Choroid plexus epithelial cell (primary cell): ENCODE measurements at regions not wholly inside any gene's neighbourhood (a gene's known extent, or its start where the extent isn't known, plus 50 kb on each side); places are given as distances from the start of the nearest gene placed in this dataset.
A peak's percentile ranks its signal among the peaks of the same experiment; 100 is the strongest.
"Not testable (repeated sequence)": the region's sequence is repeated elsewhere in the genome, so short reads cannot be mapped to it uniquely, and the experiment has no call there.

ENCODE experiments used
- DNase-seq: peaks from one replicate; pipeline ENCODE4 v3.0.0-alpha.2; 2010; ENCODE audit warnings: low read depth
- H3K4me3 ChIP-seq: 2 replicates; pipeline ENCODE4 v1.5.1; 2011; ENCODE audit warnings: low read depth, mild to moderate bottlenecking, control low read depth, low read length, moderate library complexity
- TF ChIP-seq, protein P1 (sequence below): conservative IDR thresholded peaks from 2 replicates; pipeline ENCODE4 v1.5.1; 2011; ENCODE audit warnings: low read depth, mild to moderate bottlenecking, control low read depth, inconsistent platforms, low read length, moderate library complexity

DNA sequence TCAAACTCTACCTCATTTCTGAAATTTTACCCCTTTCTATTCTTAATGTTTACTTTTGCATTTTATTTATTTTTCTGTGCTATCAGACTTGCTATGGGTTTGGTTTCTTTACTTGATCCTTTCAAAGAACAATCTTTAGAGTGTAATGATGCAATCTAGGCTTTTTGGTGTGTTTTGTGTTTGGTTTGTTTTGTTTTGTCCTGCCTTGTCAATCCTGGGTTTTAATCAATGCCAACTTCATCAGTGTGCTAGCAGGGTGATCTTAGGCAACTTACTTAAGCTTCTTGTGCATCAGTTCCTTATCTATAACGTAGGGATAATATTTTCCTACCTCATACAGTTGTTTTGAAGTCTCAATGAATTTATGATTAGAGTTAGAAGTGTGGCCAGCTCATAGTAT is 350.4 kb downstream of the NR4A2 start:
- TF ChIP-seq, protein P1, sequence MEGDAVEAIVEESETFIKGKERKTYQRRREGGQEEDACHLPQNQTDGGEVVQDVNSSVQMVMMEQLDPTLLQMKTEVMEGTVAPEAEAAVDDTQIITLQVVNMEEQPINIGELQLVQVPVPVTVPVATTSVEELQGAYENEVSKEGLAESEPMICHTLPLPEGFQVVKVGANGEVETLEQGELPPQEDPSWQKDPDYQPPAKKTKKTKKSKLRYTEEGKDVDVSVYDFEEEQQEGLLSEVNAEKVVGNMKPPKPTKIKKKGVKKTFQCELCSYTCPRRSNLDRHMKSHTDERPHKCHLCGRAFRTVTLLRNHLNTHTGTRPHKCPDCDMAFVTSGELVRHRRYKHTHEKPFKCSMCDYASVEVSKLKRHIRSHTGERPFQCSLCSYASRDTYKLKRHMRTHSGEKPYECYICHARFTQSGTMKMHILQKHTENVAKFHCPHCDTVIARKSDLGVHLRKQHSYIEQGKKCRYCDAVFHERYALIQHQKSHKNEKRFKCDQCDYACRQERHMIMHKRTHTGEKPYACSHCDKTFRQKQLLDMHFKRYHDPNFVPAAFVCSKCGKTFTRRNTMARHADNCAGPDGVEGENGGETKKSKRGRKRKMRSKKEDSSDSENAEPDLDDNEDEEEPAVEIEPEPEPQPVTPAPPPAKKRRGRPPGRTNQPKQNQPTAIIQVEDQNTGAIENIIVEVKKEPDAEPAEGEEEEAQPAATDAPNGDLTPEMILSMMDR, result no peak
- DNase-seq, result no peak
- no peak overlapping the region for H3K4me3 ChIP-seq

DNA sequence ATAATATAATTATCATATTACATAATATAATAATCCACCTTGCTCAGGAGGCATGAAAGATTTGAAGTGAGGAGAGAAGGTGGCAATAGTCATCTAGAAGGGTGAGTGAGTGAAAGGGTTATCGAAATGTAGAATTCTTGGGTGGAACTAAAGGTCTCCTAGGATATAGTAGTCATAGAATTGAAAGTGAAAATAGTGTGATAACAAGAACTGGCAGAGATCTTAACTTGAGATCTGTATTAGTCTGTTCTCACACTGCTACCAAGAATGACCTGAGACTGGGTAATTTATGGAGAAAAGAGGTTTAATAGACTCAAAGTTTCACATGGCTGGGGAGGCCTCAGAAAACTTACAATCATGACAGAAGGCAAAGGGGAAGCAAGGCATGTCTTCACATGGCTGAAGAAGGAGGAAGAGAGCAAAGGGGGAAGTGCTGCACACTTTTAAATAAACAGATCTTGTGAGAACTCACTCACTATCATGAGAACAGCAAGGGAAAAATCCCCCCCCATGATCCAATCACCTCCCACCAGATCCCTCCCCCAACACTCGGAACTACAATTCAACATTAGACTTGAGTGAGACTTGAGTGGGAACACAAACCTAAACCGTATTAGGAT is 351.5 kb downstream of the NR4A2 start:
- DNase-seq, result no peak
- TF ChIP-seq, protein P1, result no peak
- no peak overlapping the region for H3K4me3 ChIP-seq

DNA sequence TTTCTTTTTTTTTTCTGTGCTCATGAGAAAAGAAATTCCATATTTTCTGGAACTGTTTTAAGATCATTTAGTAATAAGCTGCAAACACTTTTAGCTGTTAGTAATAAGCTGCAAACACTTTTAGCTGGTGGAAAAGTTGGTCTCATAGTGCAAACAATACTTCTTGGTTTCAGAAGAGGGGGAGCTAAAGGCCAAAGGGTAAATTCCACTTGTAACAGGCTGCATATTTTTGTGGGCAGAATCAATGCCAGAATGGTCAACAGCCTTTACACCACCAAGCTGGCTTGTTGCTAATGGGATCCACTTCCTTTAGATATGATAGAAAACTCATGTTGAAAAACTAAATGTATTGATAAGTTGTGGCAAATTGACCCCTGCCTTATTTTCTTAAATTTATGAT is 356.8 kb downstream of the NR4A2 start:
- TF ChIP-seq, protein P1, result no peak
- DNase-seq, result peak; percentile 4
- H3K4me3 ChIP-seq, result no peak overlapping the region

DNA sequence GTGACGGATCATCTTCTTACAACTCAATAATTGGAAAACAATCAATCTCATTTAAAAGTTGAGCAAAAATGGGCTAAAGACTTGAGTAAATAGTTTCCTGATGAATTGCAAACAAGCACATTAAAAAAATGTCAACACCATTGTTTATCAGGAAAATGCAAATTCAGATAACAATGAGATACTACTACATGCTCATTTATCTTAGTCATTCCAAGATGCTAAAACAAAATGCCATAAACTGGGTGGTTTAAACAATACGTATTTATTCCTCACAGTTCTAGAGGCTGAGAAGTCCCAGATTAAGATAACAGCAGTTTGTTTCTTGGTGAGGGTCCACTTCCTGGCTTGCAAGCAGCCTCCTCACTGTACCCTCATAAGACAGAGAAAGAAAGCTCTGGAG is 359.6 kb downstream of the NR4A2 start:
- TF ChIP-seq, protein P1, result no peak
- no peak for DNase-seq
- no peak overlapping the region for H3K4me3 ChIP-seq

DNA sequence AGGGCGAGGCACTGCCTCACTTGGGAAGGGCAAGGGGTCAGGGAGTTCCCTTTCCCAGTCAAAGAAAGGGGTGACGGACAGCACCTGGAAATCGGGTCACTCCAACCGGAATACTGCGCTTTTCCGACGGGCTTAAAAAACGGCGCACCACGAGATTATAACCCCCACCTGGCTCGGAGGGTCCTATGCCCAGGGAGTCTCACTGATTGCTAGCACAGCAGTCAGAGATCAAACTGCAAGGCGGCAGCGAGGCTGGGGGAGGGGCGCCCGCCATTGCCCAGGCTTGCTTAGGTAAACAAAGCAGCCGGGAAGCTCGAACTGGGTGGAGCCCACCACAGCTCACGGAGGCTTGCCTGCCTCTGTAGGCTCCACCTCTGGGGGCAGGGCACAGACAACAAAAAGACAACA is 366.5 kb downstream of the NR4A2 start:
- not testable (repeated sequence) for H3K4me3 ChIP-seq, DNase-seq

DNA sequence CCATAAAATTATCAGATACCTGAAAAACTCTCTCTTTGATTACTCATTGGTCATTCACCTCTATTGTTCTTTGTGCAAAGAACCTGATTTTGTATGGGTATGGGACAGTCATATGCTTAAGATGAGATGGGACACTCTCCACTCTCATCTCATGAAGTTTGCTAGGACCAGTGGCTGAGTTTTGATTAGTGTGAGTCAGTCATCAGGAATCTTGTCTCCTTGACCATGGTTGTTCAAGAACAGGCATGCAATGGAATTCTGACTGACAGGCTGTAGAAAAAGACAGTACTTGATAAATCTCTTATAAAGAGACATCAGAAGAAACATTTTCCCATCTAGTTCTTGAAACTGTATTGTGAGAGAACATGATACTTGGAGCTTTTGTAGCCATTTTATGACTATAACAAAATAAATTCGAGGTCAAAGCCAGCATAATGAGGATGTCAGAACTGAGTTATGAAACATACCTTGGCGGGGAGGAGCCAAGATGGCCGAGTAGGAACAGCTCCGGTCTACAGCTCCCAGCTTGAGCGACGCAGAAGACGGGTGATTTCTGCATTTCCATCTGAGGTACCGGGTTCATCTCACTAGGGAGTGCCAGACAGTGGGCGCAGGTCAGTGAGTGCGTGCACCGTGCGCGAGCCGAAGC is 367.0 kb downstream of the NR4A2 start:
- DNase-seq, result no peak
- TF ChIP-seq, protein P1, result no peak

GRCh38 chr2:155961641-155962040 is 370.9 kb downstream of the NR4A2 start:
- DNase-seq, result no peak
- TF ChIP-seq, protein P1, result no peak
- no peak overlapping the region for H3K4me3 ChIP-seq

More for the DNA sequence above, 367.0 kb downstream of the NR4A2 start:
- H3K4me3 ChIP-seq, result no peak overlapping the region
